SJSA1 (cell line): ENCODE measurements at regions not wholly inside any gene's neighbourhood (a gene's known extent, or its start where the extent isn't known, plus 50 kb on each side); places are given as distances from the start of the nearest gene placed in this dataset.

Experiments
- DNase-seq, 2 experiments: peaks; one replicate each; pipeline ENCODE4 v3.0.0-alpha.2; 2015 to 2020; ENCODE audit warnings: low spot score in 2 of 2, low read depth in 1 of 2
- H3K27ac ChIP-seq: fragments of 250-450 bp; sonication (Bioruptor Pico); 2 replicates; pipeline ENCODE4 v1.5.1; 2020; ENCODE audit warnings: mild to moderate bottlenecking, moderate library complexity
- H3K27me3 ChIP-seq: fragments of 250-450 bp; sonication (Bioruptor Pico); replicated peaks from 2 replicates; pipeline ENCODE4 v1.5.1; 2020; ENCODE audit warnings: mild to moderate bottlenecking, moderate library complexity
- H3K36me3 ChIP-seq: fragments of 250-450 bp; sonication (Bioruptor Pico); 2 replicates; pipeline ENCODE4 v1.5.1; 2020; ENCODE audit warnings: mild to moderate bottlenecking
- H3K4me1 ChIP-seq: fragments of 250-450 bp; sonication (Bioruptor Pico); replicated peaks from 2 replicates; pipeline ENCODE4 v1.6.1; 2021; ENCODE audit warnings: mild to moderate bottlenecking
- H3K4me3 ChIP-seq: fragments of 250-450 bp; sonication (Bioruptor Pico); 2 replicates; pipeline ENCODE4 v1.5.1; 2020; ENCODE audit warnings: mild to moderate bottlenecking
- H3K9me3 ChIP-seq: fragments of 250-450 bp; sonication (Bioruptor Pico); replicated peaks from 2 replicates; pipeline ENCODE4 v1.5.1; 2020; ENCODE audit warnings: mild to moderate bottlenecking

- no peaks in the 10 kb centered on the region for H3K27me3 ChIP-seq
- H3K4me1 ChIP-seq = no peaks in the 10 kb centered on the region
- no peak overlapping the region for H3K27ac ChIP-seq
- H3K9me3 ChIP-seq = no peaks in the 10 kb centered on the region
- H3K4me3 ChIP-seq = no peak overlapping the region
- H3K36me3 ChIP-seq = no peaks in the 10 kb centered on the region
- no peak for DNase-seq
Measured at GRCh38 chr5:60143942-60144549, 250.5 kb upstream of the PDE4D start.

GRCh38 chr5:60141119-60141518 is 247.6 kb upstream of the PDE4D start:
- H3K27ac ChIP-seq = no peak overlapping the region
- H3K36me3 ChIP-seq = no peaks in the 10 kb centered on the region
- H3K4me3 ChIP-seq = no peak overlapping the region
- H3K27me3 ChIP-seq = no peaks in the 10 kb centered on the region
- H3K9me3 ChIP-seq = no peaks in the 10 kb centered on the region
- H3K4me1 ChIP-seq = no peaks in the 10 kb centered on the region
- no peak for DNase-seq

- no peak overlapping the region for H3K27ac ChIP-seq
- no peak for DNase-seq
- H3K27me3 ChIP-seq = no peaks in the 10 kb centered on the region
- H3K4me3 ChIP-seq = no peak overlapping the region
- no peaks in the 10 kb centered on the region for H3K36me3 ChIP-seq
- H3K9me3 ChIP-seq = no peaks in the 10 kb centered on the region
- no peaks in the 10 kb centered on the region for H3K4me1 ChIP-seq
Measured at GRCh38 chr5:60136841-60137240, 243.3 kb upstream of the PDE4D start.

- Histone ChIP-seq H3K9me3 (no peaks in the 10 kb centered on the region), H3K36me3 (no peaks in the 10 kb centered on the region), H3K27ac (no peak overlapping the region), H3K4me1 (no peaks in the 10 kb centered on the region), H3K4me3 (no peak overlapping the region), H3K27me3 (no peaks in the 10 kb centered on the region)
- DNase-seq = no peak
Measured at GRCh38 chr5:60131504-60131903, 238.0 kb upstream of the PDE4D start.

GRCh38 chr5:60125636-60126035 is 232.1 kb upstream of the PDE4D start:
- Histone ChIP-seq H3K27me3 (no peaks in the 10 kb centered on the region), H3K27ac (no peak overlapping the region), H3K36me3 (no peaks in the 10 kb centered on the region), H3K4me3 (no peak overlapping the region), H3K9me3 (no peaks in the 10 kb centered on the region), H3K4me1 (no peaks in the 10 kb centered on the region)
- no peak for DNase-seq

GRCh38 chr5:60102961-60103693 is 209.6 kb upstream of the PDE4D start:
- H3K4me1 ChIP-seq = no peaks in the 10 kb centered on the region
- H3K27ac ChIP-seq = no peak overlapping the region
- no peaks in the 10 kb centered on the region for H3K9me3 ChIP-seq
- DNase-seq = peak in 1 of 2 experiments; percentile 11
- no peaks in the 10 kb centered on the region for H3K36me3 ChIP-seq
- H3K4me3 ChIP-seq = no peak overlapping the region
- no peaks in the 10 kb centered on the region for H3K27me3 ChIP-seq

- Histone ChIP-seq H3K36me3 (no peaks in the 10 kb centered on the region), H3K9me3 (no peaks in the 10 kb centered on the region), H3K4me3 (no peak overlapping the region), H3K27me3 (no peaks in the 10 kb centered on the region), H3K4me1 (no peaks in the 10 kb centered on the region), H3K27ac (no peak overlapping the region)
- DNase-seq = no peak
Measured at GRCh38 chr5:60101573-60101972, 208.0 kb upstream of the PDE4D start.

GRCh38 chr5:60092671-60093422 is 199.3 kb upstream of the PDE4D start:
- H3K27ac ChIP-seq = no peak overlapping the region
- peak in 1 of 2 experiments; percentile 19 for DNase-seq

GRCh38 chr5:60086583-60086982 is 193.1 kb upstream of the PDE4D start:
- Histone ChIP-seq H3K27me3 (no peaks in the 10 kb centered on the region), H3K4me3 (no peak overlapping the region), H3K9me3 (no peaks in the 10 kb centered on the region), H3K4me1 (no peaks in the 10 kb centered on the region), H3K36me3 (no peaks in the 10 kb centered on the region), H3K27ac (no peak overlapping the region)
- no peak for DNase-seq

More at GRCh38 chr5:60092671-60093422, 199.3 kb upstream of the PDE4D start:
- no peaks in the 10 kb centered on the region for H3K36me3 ChIP-seq
- no peaks in the 10 kb centered on the region for H3K4me1 ChIP-seq
- H3K4me3 ChIP-seq = no peak overlapping the region
- no peaks in the 10 kb centered on the region for H3K27me3 ChIP-seq
- no peaks in the 10 kb centered on the region for H3K9me3 ChIP-seq

- no peak for DNase-seq
- no peak overlapping the region for H3K4me3 ChIP-seq
- H3K27ac ChIP-seq = no peak overlapping the region
- H3K27me3 ChIP-seq = no peaks in the 10 kb centered on the region
- H3K9me3 ChIP-seq = no peaks in the 10 kb centered on the region
- H3K4me1 ChIP-seq = no peaks in the 10 kb centered on the region
- no peaks in the 10 kb centered on the region for H3K36me3 ChIP-seq
Measured at GRCh38 chr5:60084226-60084625, 190.7 kb upstream of the PDE4D start.

- Histone ChIP-seq H3K27ac (no peak overlapping the region), H3K36me3 (no peaks in the 10 kb centered on the region), H3K4me3 (no peak overlapping the region), H3K4me1 (no peaks in the 10 kb centered on the region), H3K27me3 (no peaks in the 10 kb centered on the region), H3K9me3 (no peaks in the 10 kb centered on the region)
- DNase-seq = no peak
Measured at GRCh38 chr5:60077292-60077691, 183.8 kb upstream of the PDE4D start.

GRCh38 chr5:60076746-60077145 is 183.2 kb upstream of the PDE4D start:
- Histone ChIP-seq H3K4me1 (no peaks in the 10 kb centered on the region), H3K27me3 (no peaks in the 10 kb centered on the region), H3K9me3 (0 out of 2 replicates have a peak, but pooled peaks cover 2% of the 10 kb centered on the region), H3K27ac (no peak overlapping the region), H3K4me3 (no peak overlapping the region), H3K36me3 (no peaks in the 10 kb centered on the region)
- DNase-seq = no peak

- H3K36me3 ChIP-seq = no peaks in the 10 kb centered on the region
- no peaks in the 10 kb centered on the region for H3K27me3 ChIP-seq
- no peak overlapping the region for H3K4me3 ChIP-seq
- DNase-seq = peak in 1 of 2 experiments; percentile 13
- 0 out of 2 replicates have a peak overlapping the region, but pooled peaks have one; percentile 6 for H3K27ac ChIP-seq
- H3K4me1 ChIP-seq = peaks cover 6% of the 10 kb centered on the region
- no peaks in the 10 kb centered on the region for H3K9me3 ChIP-seq
Measured at GRCh38 chr5:60066502-60066901, 173.0 kb upstream of the PDE4D start.

- no peak for DNase-seq
- Histone ChIP-seq H3K27ac (no peak overlapping the region), H3K36me3 (no peaks in the 10 kb centered on the region), H3K27me3 (no peaks in the 10 kb centered on the region), H3K9me3 (no peaks in the 10 kb centered on the region), H3K4me1 (no peaks in the 10 kb centered on the region), H3K4me3 (no peak overlapping the region)
Measured at GRCh38 chr5:60060389-60060788, 166.9 kb upstream of the PDE4D start.
